ENCODE measurements at regions not wholly inside any gene's neighbourhood (a gene's known extent, or its start where the extent isn't known, plus 50 kb on each side); places are given as distances from the start of the nearest gene placed in this dataset.

- H3K27ac Mint-ChIP-seq (ENCODE audit: unreplicated experiment): no peak overlapping the region
- no peak for DNase-seq (ENCODE audit: extremely low spot score, unreplicated experiment)
- no peak overlapping the region for H3K4me3 Mint-ChIP-seq (ENCODE audit: unreplicated experiment)
- no peaks in the 10 kb centered on the region for H3K9me3 Mint-ChIP-seq (ENCODE audit: unreplicated experiment)
- H3K36me3 Mint-ChIP-seq (ENCODE audit: unreplicated experiment): no peaks in the 10 kb centered on the region
- H3K27me3 Mint-ChIP-seq (ENCODE audit: unreplicated experiment): no peaks in the 10 kb centered on the region
- no peak for TF ChIP-seq CTCF (IDR thresholded peaks at IDR 0.05)
- no peaks in the 10 kb centered on the region for H3K4me1 Mint-ChIP-seq (ENCODE audit: unreplicated experiment)
Measured at GRCh38 chr12:107474099-107474498, 211.5 kb upstream of the PWP1 start.

- no peak overlapping the region for H3K4me3 Mint-ChIP-seq (ENCODE audit: unreplicated experiment)
- H3K4me1 Mint-ChIP-seq (ENCODE audit: unreplicated experiment): no peaks in the 10 kb centered on the region
- TF ChIP-seq CTCF (IDR thresholded peaks at IDR 0.05): no peak
- no peak for DNase-seq (ENCODE audit: extremely low spot score, unreplicated experiment)
- no peaks in the 10 kb centered on the region for H3K27me3 Mint-ChIP-seq (ENCODE audit: unreplicated experiment)
- H3K9me3 Mint-ChIP-seq (ENCODE audit: unreplicated experiment): no peaks in the 10 kb centered on the region
- H3K36me3 Mint-ChIP-seq (ENCODE audit: unreplicated experiment): no peaks in the 10 kb centered on the region
- H3K27ac Mint-ChIP-seq (ENCODE audit: unreplicated experiment): no peak overlapping the region
Measured at GRCh38 chr12:107474639-107475539, 210.7 kb upstream of the PWP1 start.

- H3K9me3 Mint-ChIP-seq (ENCODE audit: unreplicated experiment): no peaks in the 10 kb centered on the region
- no peaks in the 10 kb centered on the region for H3K27me3 Mint-ChIP-seq (ENCODE audit: unreplicated experiment)
- H3K36me3 Mint-ChIP-seq (ENCODE audit: unreplicated experiment): no peaks in the 10 kb centered on the region
- DNase-seq (ENCODE audit: extremely low spot score, unreplicated experiment): no peak
- no peak overlapping the region for H3K27ac Mint-ChIP-seq (ENCODE audit: unreplicated experiment)
- H3K4me1 Mint-ChIP-seq (ENCODE audit: unreplicated experiment): no peaks in the 10 kb centered on the region
- TF ChIP-seq CTCF (IDR thresholded peaks at IDR 0.05): no peak
- no peak overlapping the region for H3K4me3 Mint-ChIP-seq (ENCODE audit: unreplicated experiment)
Measured at GRCh38 chr12:107475900-107476299, 209.7 kb upstream of the PWP1 start.

- H3K4me1 Mint-ChIP-seq (ENCODE audit: unreplicated experiment): no peaks in the 10 kb centered on the region
- no peaks in the 10 kb centered on the region for H3K36me3 Mint-ChIP-seq (ENCODE audit: unreplicated experiment)
- TF ChIP-seq CTCF (IDR thresholded peaks at IDR 0.05): no peak
- H3K9me3 Mint-ChIP-seq (ENCODE audit: unreplicated experiment): no peaks in the 10 kb centered on the region
- H3K4me3 Mint-ChIP-seq (ENCODE audit: unreplicated experiment): no peak overlapping the region
- H3K27ac Mint-ChIP-seq (ENCODE audit: unreplicated experiment): no peak overlapping the region
- DNase-seq (ENCODE audit: extremely low spot score, unreplicated experiment): no peak
- no peaks in the 10 kb centered on the region for H3K27me3 Mint-ChIP-seq (ENCODE audit: unreplicated experiment)
Measured at GRCh38 chr12:107477018-107477417, 208.6 kb upstream of the PWP1 start.

GRCh38 chr12:107477947-107478610 lies 207.5 kb upstream of the PWP1 start:
- H3K27me3 Mint-ChIP-seq (ENCODE audit: unreplicated experiment): no peaks in the 10 kb centered on the region
- no peaks in the 10 kb centered on the region for H3K9me3 Mint-ChIP-seq (ENCODE audit: unreplicated experiment)

More at GRCh38 chr12:107477947-107478610, 207.5 kb upstream of the PWP1 start:
- Mint-ChIP-seq H3K4me1 (ENCODE audit: unreplicated experiment) (no peaks in the 10 kb centered on the region), H3K4me3 (ENCODE audit: unreplicated experiment) (no peak overlapping the region), H3K27ac (ENCODE audit: unreplicated experiment) (no peak overlapping the region), H3K36me3 (ENCODE audit: unreplicated experiment) (no peaks in the 10 kb centered on the region)
- DNase-seq (ENCODE audit: extremely low spot score, unreplicated experiment): no peak
- TF ChIP-seq CTCF (IDR thresholded peaks at IDR 0.05): no peak

Measured in osteocyte (in vitro differentiated cells).